ENCODE measurements at regions not wholly inside any gene's neighbourhood (a gene's known extent, or its start where the extent isn't known, plus 50 kb on each side); places are given as distances from the start of the nearest gene placed in this dataset.

DNA sequence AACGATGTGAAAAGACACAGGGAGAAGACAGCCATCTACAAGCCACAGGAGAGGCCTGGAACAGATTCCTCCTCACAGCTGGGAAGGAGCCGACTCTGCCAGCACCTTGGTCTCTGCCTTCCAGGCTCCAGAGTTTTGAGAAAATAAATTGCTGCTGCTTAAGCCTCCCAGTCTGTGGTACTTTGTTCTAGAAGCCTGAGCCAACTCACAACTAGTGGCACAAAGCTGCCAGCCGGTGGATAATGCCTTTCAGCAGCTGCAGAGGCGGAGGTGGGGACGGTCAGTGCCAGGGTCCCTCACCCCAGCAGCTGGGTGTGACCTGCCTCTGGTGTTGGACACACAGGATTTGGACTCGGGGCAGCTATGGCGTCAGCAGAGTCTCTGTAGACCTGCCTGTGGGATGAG is 255.4 kb upstream of the PITRM1 start:
- H3K4me3 ChIP-seq (ENCODE audit: low read depth, low read length) = no peak overlapping the region
- TF ChIP-seq, protein P1, sequence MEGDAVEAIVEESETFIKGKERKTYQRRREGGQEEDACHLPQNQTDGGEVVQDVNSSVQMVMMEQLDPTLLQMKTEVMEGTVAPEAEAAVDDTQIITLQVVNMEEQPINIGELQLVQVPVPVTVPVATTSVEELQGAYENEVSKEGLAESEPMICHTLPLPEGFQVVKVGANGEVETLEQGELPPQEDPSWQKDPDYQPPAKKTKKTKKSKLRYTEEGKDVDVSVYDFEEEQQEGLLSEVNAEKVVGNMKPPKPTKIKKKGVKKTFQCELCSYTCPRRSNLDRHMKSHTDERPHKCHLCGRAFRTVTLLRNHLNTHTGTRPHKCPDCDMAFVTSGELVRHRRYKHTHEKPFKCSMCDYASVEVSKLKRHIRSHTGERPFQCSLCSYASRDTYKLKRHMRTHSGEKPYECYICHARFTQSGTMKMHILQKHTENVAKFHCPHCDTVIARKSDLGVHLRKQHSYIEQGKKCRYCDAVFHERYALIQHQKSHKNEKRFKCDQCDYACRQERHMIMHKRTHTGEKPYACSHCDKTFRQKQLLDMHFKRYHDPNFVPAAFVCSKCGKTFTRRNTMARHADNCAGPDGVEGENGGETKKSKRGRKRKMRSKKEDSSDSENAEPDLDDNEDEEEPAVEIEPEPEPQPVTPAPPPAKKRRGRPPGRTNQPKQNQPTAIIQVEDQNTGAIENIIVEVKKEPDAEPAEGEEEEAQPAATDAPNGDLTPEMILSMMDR (IDR thresholded peaks at IDR 0.05; ENCODE audit: low read depth, low read length) = no peak

DNA sequence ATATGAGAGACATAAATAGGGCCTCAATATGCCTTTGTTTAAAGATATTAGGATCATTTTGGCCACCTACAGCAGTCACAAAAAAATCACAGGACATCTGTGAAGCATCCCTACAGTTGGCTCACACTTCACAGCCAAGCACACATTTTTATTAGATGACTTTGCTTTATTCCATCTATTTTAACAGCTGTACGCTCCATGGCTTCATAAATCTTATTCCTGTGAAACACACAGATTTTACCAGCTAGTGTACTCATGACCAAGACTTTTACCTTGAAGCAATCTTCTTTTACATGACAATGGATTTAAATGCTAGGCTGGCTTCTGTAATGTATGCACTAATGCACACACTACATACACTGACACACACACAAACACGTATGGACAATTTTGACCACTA is 254.8 kb upstream of the PITRM1 start:
- H3K4me3 ChIP-seq (ENCODE audit: low read depth, low read length) = no peak overlapping the region
- TF ChIP-seq, protein P1 (IDR thresholded peaks at IDR 0.05; ENCODE audit: low read depth, low read length) = no peak

DNA sequence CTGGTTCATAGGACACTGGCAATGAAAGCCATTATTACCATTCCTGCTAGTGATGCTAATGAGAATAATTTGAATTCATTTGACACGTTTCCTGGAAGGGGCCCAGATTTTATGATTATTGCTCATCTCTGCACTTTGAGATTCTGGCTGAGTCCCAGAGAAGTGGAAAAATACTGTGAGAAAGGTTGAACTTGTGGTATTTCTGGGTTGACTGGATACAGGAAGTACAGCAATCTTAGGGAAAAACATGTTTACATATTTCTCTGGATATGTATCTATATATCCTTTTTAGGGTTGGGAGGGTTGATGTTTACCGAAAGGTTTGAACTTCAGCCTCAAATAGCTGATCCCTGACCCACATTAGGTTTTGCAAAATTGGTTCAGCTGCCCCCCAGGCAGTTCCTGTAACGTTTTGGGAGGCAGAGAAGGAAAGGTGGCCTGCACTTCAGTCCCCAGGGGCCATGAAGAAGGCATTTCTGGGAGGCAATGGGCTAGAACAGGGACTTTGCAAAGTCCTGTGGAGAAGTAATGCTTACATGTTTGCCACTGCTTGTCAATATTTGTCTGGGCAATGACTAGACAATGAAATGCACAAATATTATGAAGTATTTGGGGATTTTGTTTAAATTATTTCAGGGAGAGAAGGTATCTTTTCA is 253.7 kb upstream of the PITRM1 start:
- TF ChIP-seq, protein P1 (IDR thresholded peaks at IDR 0.05; ENCODE audit: low read depth, low read length) = no peak

DNA sequence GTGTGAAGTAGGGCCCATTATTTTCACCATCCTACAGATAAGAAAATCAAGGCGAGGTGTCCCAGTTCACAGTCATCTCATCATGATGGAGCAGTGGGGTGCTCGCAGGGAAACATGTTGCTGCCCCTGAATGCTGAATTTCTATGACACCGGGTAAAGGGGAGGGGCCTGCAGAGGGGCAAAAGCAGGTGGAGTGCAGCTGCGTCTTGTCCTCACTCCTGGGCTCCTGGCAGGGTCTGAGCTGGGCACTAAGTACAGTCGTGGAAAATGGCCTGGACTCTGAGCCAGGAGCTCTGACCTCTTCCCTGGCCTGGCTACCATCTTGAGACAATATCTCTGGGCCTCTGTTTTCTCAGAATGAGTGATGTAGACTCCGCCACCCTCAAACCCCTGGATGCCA is 253.1 kb upstream of the PITRM1 start:
- no peak overlapping the region for H3K4me3 ChIP-seq (ENCODE audit: low read depth, low read length)
- TF ChIP-seq, protein P1 (IDR thresholded peaks at IDR 0.05; ENCODE audit: low read depth, low read length) = no peak

More for the DNA sequence above, 253.7 kb upstream of the PITRM1 start:
- no peak overlapping the region for H3K4me3 ChIP-seq (ENCODE audit: low read depth, low read length)

DNA sequence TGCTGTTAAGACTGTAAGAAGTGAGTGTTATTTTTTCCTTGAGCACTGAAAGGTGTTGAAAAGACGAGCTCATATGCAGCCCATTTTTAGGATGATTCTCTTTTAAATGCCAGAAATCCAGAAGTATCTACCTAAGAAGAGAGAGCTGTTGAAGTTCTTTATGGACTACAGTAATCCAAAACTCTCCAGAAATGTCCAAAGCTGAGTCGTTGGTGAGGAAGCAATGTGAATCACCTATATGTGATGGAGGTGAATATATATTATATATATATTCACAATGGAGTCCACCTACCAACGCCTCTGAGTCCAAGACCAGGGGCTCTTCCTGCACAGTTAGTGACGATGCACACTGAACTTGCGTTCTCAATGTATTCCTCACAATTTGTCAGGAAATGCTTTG is 252.7 kb upstream of the PITRM1 start:
- H3K4me3 ChIP-seq (ENCODE audit: low read depth, low read length) = no peak overlapping the region
- TF ChIP-seq, protein P1 (IDR thresholded peaks at IDR 0.05; ENCODE audit: low read depth, low read length) = no peak

DNA sequence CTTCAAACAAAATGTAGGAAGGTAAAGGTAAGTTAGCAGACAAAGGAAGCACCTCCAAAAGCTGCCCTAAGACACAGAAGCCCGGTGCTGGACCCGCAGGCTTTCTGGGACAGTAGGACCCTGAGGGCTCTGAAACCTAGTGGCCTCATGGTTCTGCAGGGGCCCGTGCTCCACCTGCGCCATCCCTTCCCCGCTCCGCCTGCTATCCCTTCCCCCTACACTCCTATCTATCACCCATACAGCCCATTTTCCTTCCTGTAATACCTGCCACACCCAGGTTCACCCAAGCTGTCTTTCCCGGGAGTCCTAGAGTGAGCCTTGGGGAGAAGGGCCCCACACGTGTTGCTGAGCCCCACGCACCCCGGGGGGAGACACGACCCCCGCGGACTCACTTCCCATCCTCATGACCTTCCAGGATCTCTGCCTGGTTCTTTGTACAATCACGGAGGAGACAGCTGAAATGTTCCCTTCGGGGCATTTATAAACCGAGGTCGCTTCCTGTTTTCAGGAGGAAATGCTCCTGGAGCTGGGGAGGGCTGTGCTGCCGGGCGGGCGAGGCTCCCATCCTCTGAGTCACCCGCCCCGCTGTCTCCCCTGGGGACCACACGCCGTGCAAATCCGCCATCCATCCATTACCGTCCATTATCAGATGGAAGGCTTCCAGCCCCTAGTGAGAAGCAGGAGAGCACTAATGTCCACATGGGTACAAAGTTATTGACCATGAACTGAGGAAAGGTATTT is 251.7 kb upstream of the PITRM1 start:
- no peak overlapping the region for H3K4me3 ChIP-seq (ENCODE audit: low read depth, low read length)
- TF ChIP-seq, protein P1 (IDR thresholded peaks at IDR 0.05; ENCODE audit: low read depth, low read length) = no peak

DNA sequence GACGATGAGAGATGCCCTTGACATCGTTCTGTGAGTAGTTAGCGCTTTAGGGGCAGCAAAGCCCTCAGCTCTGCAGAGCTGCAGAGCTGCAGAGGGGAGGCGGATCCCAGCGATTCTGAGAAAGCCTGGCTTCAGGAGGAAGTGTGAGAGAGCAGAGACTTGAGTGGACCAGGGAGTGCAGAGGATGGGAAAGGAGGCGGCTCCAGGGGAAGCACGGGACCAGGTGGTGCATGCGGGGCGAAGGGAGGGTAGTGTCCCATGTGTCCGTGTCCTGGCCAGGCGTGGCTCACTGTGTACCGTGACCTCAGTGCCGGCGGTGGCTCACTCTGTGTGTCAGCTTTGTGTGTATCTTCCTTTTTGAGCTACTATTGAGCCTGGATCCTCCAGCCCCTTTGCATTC is 250.8 kb upstream of the PITRM1 start:
- TF ChIP-seq, protein P1 (IDR thresholded peaks at IDR 0.05; ENCODE audit: low read depth, low read length) = no peak

More for the DNA sequence above, 250.8 kb upstream of the PITRM1 start:
- H3K4me3 ChIP-seq (ENCODE audit: low read depth, low read length) = no peak overlapping the region

Measured in WI38 (cell line).